OCI-LY7 (cell line): ENCODE measurements at regions not wholly inside any gene's neighbourhood (a gene's known extent, or its start where the extent isn't known, plus 50 kb on each side); places are given as distances from the start of the nearest gene placed in this dataset.

Source experiments
- BruUV-seq: library from RNA; stranded (reverse); fragments of 400-500 nt; replicated peaks from 2 replicates; lab custom pipeline; 2021; lab: Mats Ljungman, UMichigan
- CTCF ChIA-PET: fragments of 300-600 bp; sonication (Branson Sonifier 250); formaldehyde crosslinking; loops from one replicate; lab custom pipeline; 2022; ENCODE audit warnings: antibody characterized with exemption; ENCODE audit not compliant: unreplicated experiment; lab: Charles Lee
- POLR2A ChIA-PET: fragments of 300-600 bp; sonication (Branson Sonifier 250); formaldehyde crosslinking; loops from one replicate; lab custom pipeline; 2022; ENCODE audit warnings: antibody characterized with exemption; lab: Charles Lee
- DNase-seq: peaks from one replicate; pipeline ENCODE4 v3.0.0-alpha.2; 2015; ENCODE audit warnings: low spot score
- H2AFZ ChIP-seq: fragments of 200-600 bp; sonication (generic), shearing (Covaris generic); 2 replicates; pipeline ENCODE4 v1.6.1; 2014; ENCODE audit warnings: mild to moderate bottlenecking, antibody characterized with exemption, low read length, moderate library complexity
- H3K27ac ChIP-seq: fragments of 200-600 bp; sonication (generic); 2 replicates; pipeline ENCODE4 v1.5.1; 2014; ENCODE audit warnings: mixed run types, low read depth, mild to moderate bottlenecking, moderate library complexity, low read length, inconsistent platforms; ENCODE audit not compliant: poor library complexity, severe bottlenecking
- H3K36me3 ChIP-seq: fragments of 200-600 bp; sonication (generic); 2 replicates; pipeline ENCODE4 v1.6.1; 2014; ENCODE audit warnings: mild to moderate bottlenecking, antibody characterized with exemption, low read length, moderate library complexity, mixed read lengths; ENCODE audit not compliant: insufficient read depth
- H3K4me1 ChIP-seq: fragments of 200-600 bp; sonication (generic); 2 replicates; pipeline ENCODE4 v1.5.1; 2014; ENCODE audit warnings: mild to moderate bottlenecking, low read length; ENCODE audit not compliant: insufficient read depth, poor library complexity, severe bottlenecking
- H3K4me2 ChIP-seq: fragments of 200-600 bp; sonication (generic); 2 replicates; pipeline ENCODE4 v1.6.1; 2014; ENCODE audit warnings: mild to moderate bottlenecking, low read length
- H3K4me3 ChIP-seq: fragments of 200-600 bp; sonication (generic); 2 replicates; pipeline ENCODE4 v1.5.1; 2014; ENCODE audit warnings: mild to moderate bottlenecking, low read depth, low read length; ENCODE audit not compliant: poor library complexity, severe bottlenecking
- H3K79me2 ChIP-seq: fragments of 200-600 bp; sonication (generic); 2 replicates; pipeline ENCODE4 v1.6.1; 2016; ENCODE audit warnings: low read depth, mild to moderate bottlenecking, low read length, moderate library complexity, mixed read lengths; ENCODE audit not compliant: insufficient read depth
- H3K9me2 ChIP-seq: fragments of 200-600 bp; sonication (generic); 2 replicates; pipeline ENCODE4 v1.6.1; 2016; ENCODE audit warnings: mild to moderate bottlenecking, low read length, mixed read lengths; ENCODE audit not compliant: insufficient read depth
- H3K9me3 ChIP-seq: fragments of 200-600 bp; sonication (generic); 2 replicates; pipeline ENCODE4 v1.6.1; 2014; ENCODE audit warnings: mild to moderate bottlenecking, mixed run types, low read length, mixed read lengths
- H4K20me1 ChIP-seq: fragments of 200-600 bp; sonication (generic); 2 replicates; pipeline ENCODE4 v1.6.1; 2014; ENCODE audit warnings: mild to moderate bottlenecking, antibody characterized with exemption, low read length, moderate library complexity, mixed read lengths; ENCODE audit not compliant: insufficient read depth
- EZH2phosphoT487 ChIP-seq: fragments of 200-600 bp; sonication (generic); IDR thresholded peaks from 2 replicates; pipeline ENCODE4 v1.6.1; 2018; ENCODE audit warnings: low read depth, borderline replicate concordance, mild to moderate bottlenecking, mixed run types, antibody characterized with exemption, low read length, moderate library complexity, mixed read lengths
- intact Hi-C: fragments of 100-400 bp; cut with micrococcal nuclease; formaldehyde crosslinking; loops from one replicate; pipeline ENCODE4 v1.10.0; 2022; ENCODE audit not compliant: unreplicated experiment
- TF ChIP-seq, protein P1 (sequence below): fragments of 200-600 bp; sonication (generic); conservative IDR thresholded peaks from 2 replicates; pipeline ENCODE4 v1.5.1; 2014; ENCODE audit warnings: mild to moderate bottlenecking, antibody characterized with exemption, low read length, moderate library complexity, mixed read lengths

DNA sequence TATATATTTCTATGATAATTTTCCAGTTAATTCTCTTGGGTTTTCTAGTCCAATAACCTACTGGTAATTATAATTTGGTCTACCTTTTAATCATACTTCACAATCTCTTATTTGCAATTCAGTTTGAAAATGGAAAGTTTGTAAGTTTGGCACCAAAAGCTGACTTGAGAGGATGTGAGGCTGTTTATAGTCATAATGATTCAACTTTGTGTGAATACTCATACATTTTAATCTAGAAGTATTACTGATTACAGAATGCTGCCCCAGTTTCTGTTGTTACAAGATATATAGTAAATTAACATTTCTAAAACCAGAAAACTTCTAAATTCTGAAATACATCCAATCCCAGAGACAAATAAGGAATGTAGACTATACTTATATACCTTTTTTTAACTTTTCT, 158.2 kb downstream of the SLC38A4 start:
- Histone ChIP-seq H3K4me3 (no peak overlapping the region), H3K9me2 (peaks cover 4% of the 10 kb centered on the region; the same call in 1 of the 2 replicates), H3K4me1 (no peaks in the 10 kb centered on the region), H3K9me3 (no peaks in the 10 kb centered on the region), H3K79me2 (no peaks in the 10 kb centered on the region), H2AFZ (no peak overlapping the region), H4K20me1 (no peaks in the 10 kb centered on the region), H3K4me2 (no peak overlapping the region), H3K27ac (no peak overlapping the region), H3K36me3 (no peaks in the 10 kb centered on the region)
- no TSS peak for BruUV-seq
- no peak for DNase-seq
- ChIA-PET POLR2A (interaction anchor here (0.6 to 0.7 kb wide), 2 partner anchors 90 to 139 kb away, joined by 3 read pairs; no protein-coding TSS in a partner anchor), CTCF (no interaction called here)
- intact Hi-C loops, result loop anchor here (10.0 kb wide), 1 partner anchor 513 kb away; no protein-coding TSS in a partner anchor
- TF ChIP-seq, protein P1, sequence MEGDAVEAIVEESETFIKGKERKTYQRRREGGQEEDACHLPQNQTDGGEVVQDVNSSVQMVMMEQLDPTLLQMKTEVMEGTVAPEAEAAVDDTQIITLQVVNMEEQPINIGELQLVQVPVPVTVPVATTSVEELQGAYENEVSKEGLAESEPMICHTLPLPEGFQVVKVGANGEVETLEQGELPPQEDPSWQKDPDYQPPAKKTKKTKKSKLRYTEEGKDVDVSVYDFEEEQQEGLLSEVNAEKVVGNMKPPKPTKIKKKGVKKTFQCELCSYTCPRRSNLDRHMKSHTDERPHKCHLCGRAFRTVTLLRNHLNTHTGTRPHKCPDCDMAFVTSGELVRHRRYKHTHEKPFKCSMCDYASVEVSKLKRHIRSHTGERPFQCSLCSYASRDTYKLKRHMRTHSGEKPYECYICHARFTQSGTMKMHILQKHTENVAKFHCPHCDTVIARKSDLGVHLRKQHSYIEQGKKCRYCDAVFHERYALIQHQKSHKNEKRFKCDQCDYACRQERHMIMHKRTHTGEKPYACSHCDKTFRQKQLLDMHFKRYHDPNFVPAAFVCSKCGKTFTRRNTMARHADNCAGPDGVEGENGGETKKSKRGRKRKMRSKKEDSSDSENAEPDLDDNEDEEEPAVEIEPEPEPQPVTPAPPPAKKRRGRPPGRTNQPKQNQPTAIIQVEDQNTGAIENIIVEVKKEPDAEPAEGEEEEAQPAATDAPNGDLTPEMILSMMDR, result no peak
- no peak for TF ChIP-seq EZH2phosphoT487

DNA sequence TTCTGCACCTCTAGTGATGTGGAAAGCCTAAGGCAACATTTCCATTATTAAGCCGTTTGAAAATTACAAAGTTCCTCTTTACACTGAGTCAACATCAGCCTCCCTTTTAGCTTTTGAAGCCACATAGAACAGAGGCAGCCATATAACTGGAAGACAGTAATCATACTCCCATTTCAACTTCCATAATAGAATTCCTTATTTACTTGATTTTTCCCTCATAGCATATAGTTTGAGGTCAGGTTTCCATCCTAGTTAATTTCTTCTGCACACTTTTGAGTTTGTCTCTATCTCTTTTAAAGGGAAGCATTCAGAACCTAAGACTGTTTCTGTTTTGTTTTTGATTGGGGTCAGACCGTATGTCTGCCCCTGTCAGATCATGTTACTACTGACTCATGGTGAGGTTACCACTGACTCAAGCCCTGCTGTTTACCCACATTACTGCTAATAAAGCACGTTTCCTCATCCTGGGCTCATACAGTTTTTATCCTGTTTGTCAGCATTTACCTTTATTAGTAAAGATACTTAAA, 161.0 kb downstream of the SLC38A4 start:
- H3K36me3 ChIP-seq, result no peaks in the 10 kb centered on the region
- intact Hi-C loops, result loop anchor here (10.0 kb wide), 1 partner anchor 510 kb away; no protein-coding TSS in a partner anchor
- H3K4me2 ChIP-seq, result no peak overlapping the region
- DNase-seq, result no peak
- CTCF ChIA-PET, result interaction anchor here (1.4 kb wide), 1 partner anchor 9 kb away, joined by 3 read pairs; no protein-coding TSS in a partner anchor
- H4K20me1 ChIP-seq, result no peaks in the 10 kb centered on the region
- BruUV-seq, result no TSS peak
- no peaks in the 10 kb centered on the region for H3K4me1 ChIP-seq
- H2AFZ ChIP-seq, result no peak overlapping the region
- TF ChIP-seq, protein P1, result no peak
- TF ChIP-seq EZH2phosphoT487, result no peak
- POLR2A ChIA-PET, result no interaction called here
- no peaks in the 10 kb centered on the region for H3K9me3 ChIP-seq
- no peak overlapping the region for H3K27ac ChIP-seq
- H3K9me2 ChIP-seq, result peaks cover 4% of the 10 kb centered on the region; the same call in 1 of the 2 replicates
- no peak overlapping the region for H3K4me3 ChIP-seq
- no peaks in the 10 kb centered on the region for H3K79me2 ChIP-seq

- Histone ChIP-seq H2AFZ (no peak overlapping the region), H3K4me3 (no peak overlapping the region)
Measured at GRCh38 chr12:46663318-46663717, 162.5 kb downstream of the SLC38A4 start.

More at GRCh38 chr12:46663318-46663717, 162.5 kb downstream of the SLC38A4 start:
- BruUV-seq, result no TSS peak
- H3K79me2 ChIP-seq, result no peaks in the 10 kb centered on the region
- no peaks in the 10 kb centered on the region for H4K20me1 ChIP-seq
- H3K9me3 ChIP-seq, result no peaks in the 10 kb centered on the region
- CTCF ChIA-PET, result no interaction called here
- no peaks in the 10 kb centered on the region for H3K36me3 ChIP-seq
- H3K4me1 ChIP-seq, result no peaks in the 10 kb centered on the region
- H3K9me2 ChIP-seq, result peaks cover 4% of the 10 kb centered on the region; the same call in 1 of the 2 replicates
- intact Hi-C loops, result loop anchor here (10.0 kb wide), 1 partner anchor 509 kb away; no protein-coding TSS in a partner anchor
- TF ChIP-seq EZH2phosphoT487, result no peak
- TF ChIP-seq, protein P1, result no peak
- no peak overlapping the region for H3K27ac ChIP-seq
- no peak overlapping the region for H3K4me2 ChIP-seq
- POLR2A ChIA-PET, result no interaction called here
- no peak for DNase-seq
